ENCODE measurements at regions not wholly inside any gene's neighbourhood (a gene's known extent, or its start where the extent isn't known, plus 50 kb on each side); places are given as distances from the start of the nearest gene placed in this dataset.

GRCh38 chr2:41111836-41112627, 660.1 kb upstream of the SLC8A1 start:
- Histone ChIP-seq H3K9ac (ENCODE audit: low read length) (no peak overlapping the region), H2AFZ (ENCODE audit: low read depth, low read length) (no peak overlapping the region), H3K4me1 (ENCODE audit: low read length) (peaks cover 7% of the 10 kb centered on the region; the same call in 1 of the 2 replicates), H3K27ac (ENCODE audit: low read length) (no peak overlapping the region), H3K4me2 (ENCODE audit: low read length) (no peak overlapping the region), H3K9me3 (ENCODE audit: insufficient read depth, low read length) (no peaks in the 10 kb centered on the region), H3K27me3 (ENCODE audit: low read depth, low read length) (no peaks in the 10 kb centered on the region), H4K20me1 (ENCODE audit: insufficient read depth, low read length) (no peaks in the 10 kb centered on the region), H3K4me3 (ENCODE audit: low read length) (no peak overlapping the region), H3K79me2 (ENCODE audit: low read length) (no peaks in the 10 kb centered on the region), H3K36me3 (replicated peaks; ENCODE audit: low read depth, low read length) (no peaks in the 10 kb centered on the region)
- TF ChIP-seq CTCF (IDR thresholded peaks at IDR 0.05; ENCODE audit: low read depth, low read length) (no peak), EZH2phosphoT487 (IDR thresholded peaks at IDR 0.05; ENCODE audit: low read depth) (no peak)

DNA sequence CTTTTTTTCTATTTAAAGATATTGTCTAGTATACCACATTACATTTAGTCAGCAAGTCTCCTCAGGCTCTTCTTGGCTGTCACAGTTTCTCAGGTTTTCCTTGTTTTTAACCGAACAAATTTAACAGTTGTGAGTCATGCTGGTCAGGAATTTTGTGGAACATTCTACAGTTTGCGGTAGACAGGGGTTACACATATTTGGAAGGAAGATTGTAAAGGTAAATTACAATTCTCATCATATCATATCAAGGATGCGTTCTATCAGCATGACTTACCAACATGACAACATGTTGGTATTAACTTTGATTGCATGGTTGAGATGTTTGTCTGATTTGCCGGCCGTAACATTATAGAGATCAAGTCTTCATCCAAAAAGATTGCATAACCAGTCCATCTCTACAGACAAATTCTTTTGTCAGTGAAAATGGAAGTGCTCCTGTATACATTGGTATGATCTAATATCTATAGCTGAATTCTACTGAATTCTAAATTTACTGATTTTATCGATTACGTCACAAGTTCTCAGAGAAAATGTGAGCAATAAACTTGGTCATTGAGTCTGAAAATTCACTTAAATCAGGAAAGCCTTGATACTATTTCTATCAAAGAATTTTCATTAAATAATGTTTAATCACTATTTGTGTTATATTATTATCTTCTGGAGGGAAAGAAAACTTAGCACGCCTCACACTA, 664.4 kb upstream of the SLC8A1 start:
- H3K79me2 ChIP-seq (ENCODE audit: low read length): no peaks in the 10 kb centered on the region

DNA sequence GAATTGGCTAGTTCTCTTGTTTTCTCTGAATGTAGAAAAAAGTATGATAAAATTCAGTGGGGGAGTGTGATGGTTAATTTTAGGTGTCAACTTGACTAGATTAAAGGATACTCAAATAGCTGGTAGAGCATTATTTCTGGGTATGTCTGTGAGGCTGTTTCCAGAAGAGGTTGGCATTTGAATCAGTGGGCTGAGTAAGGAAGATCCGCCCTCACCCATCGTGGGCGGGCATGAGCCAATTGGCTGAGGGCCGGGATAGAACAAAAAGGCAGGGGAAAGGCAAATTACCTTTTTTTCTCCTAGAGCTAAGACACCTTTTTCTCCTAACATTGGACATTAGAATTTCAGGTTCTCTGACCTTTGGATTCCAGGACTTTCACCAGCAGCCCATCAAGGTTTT, 667.6 kb upstream of the SLC8A1 start:
- TF ChIP-seq EZH2phosphoT487 (IDR thresholded peaks at IDR 0.05; ENCODE audit: low read depth): no peak
- TF ChIP-seq CTCF (IDR thresholded peaks at IDR 0.05; ENCODE audit: low read depth, low read length): no peak
- Histone ChIP-seq H3K9me3 (ENCODE audit: insufficient read depth, low read length) (no peaks in the 10 kb centered on the region), H3K4me3 (ENCODE audit: low read length) (no peak overlapping the region), H3K36me3 (replicated peaks; ENCODE audit: low read depth, low read length) (no peaks in the 10 kb centered on the region), H3K4me2 (ENCODE audit: low read length) (no peak overlapping the region), H3K79me2 (ENCODE audit: low read length) (no peaks in the 10 kb centered on the region), H3K4me1 (ENCODE audit: low read length) (peaks cover 12% of the 10 kb centered on the region; the same call in 1 of the 2 replicates), H3K27me3 (ENCODE audit: low read depth, low read length) (no peaks in the 10 kb centered on the region), H2AFZ (ENCODE audit: low read depth, low read length) (no peak overlapping the region), H3K9ac (ENCODE audit: low read length) (no peak overlapping the region), H3K27ac (ENCODE audit: low read length) (no peak overlapping the region), H4K20me1 (ENCODE audit: insufficient read depth, low read length) (no peaks in the 10 kb centered on the region)

More for the DNA sequence above, 664.4 kb upstream of the SLC8A1 start:
- TF ChIP-seq CTCF (IDR thresholded peaks at IDR 0.05; ENCODE audit: low read depth, low read length) (no peak), EZH2phosphoT487 (IDR thresholded peaks at IDR 0.05; ENCODE audit: low read depth) (no peak)
- Histone ChIP-seq H3K9me3 (ENCODE audit: insufficient read depth, low read length) (no peaks in the 10 kb centered on the region), H3K36me3 (replicated peaks; ENCODE audit: low read depth, low read length) (no peaks in the 10 kb centered on the region), H3K27ac (ENCODE audit: low read length) (no peak overlapping the region), H3K4me2 (ENCODE audit: low read length) (no peak overlapping the region), H2AFZ (ENCODE audit: low read depth, low read length) (no peak overlapping the region), H3K4me1 (ENCODE audit: low read length) (peaks cover 19% of the 10 kb centered on the region), H3K4me3 (ENCODE audit: low read length) (no peak overlapping the region), H4K20me1 (ENCODE audit: insufficient read depth, low read length) (no peaks in the 10 kb centered on the region), H3K27me3 (ENCODE audit: low read depth, low read length) (no peaks in the 10 kb centered on the region), H3K9ac (ENCODE audit: low read length) (no peak overlapping the region)

GRCh38 chr2:41123341-41123740, 671.5 kb upstream of the SLC8A1 start:
- TF ChIP-seq CTCF (IDR thresholded peaks at IDR 0.05; ENCODE audit: low read depth, low read length) (no peak), EZH2phosphoT487 (IDR thresholded peaks at IDR 0.05; ENCODE audit: low read depth) (no peak)

More at GRCh38 chr2:41123341-41123740, 671.5 kb upstream of the SLC8A1 start:
- Histone ChIP-seq H3K4me2 (ENCODE audit: low read length) (no peak overlapping the region), H3K27me3 (ENCODE audit: low read depth, low read length) (no peaks in the 10 kb centered on the region), H3K9me3 (ENCODE audit: insufficient read depth, low read length) (no peaks in the 10 kb centered on the region), H3K4me1 (ENCODE audit: low read length) (peaks cover 9% of the 10 kb centered on the region; the same call in 1 of the 2 replicates), H3K79me2 (ENCODE audit: low read length) (no peaks in the 10 kb centered on the region), H4K20me1 (ENCODE audit: insufficient read depth, low read length) (no peaks in the 10 kb centered on the region), H2AFZ (ENCODE audit: low read depth, low read length) (no peak overlapping the region), H3K9ac (ENCODE audit: low read length) (no peak overlapping the region), H3K4me3 (ENCODE audit: low read length) (no peak overlapping the region), H3K36me3 (replicated peaks; ENCODE audit: low read depth, low read length) (no peaks in the 10 kb centered on the region), H3K27ac (ENCODE audit: low read length) (no peak overlapping the region)
